Stimulated activated CD4-positive, alpha-beta T cell treated with anti-CD3 and anti-CD28 coated beads, Interleukin-4, amount 100 ng/mL, for 1 hour (primary cell): ENCODE measurements at regions not wholly inside any gene's neighbourhood (a gene's known extent, or its start where the extent isn't known, plus 50 kb on each side); places are given as distances from the start of the nearest gene placed in this dataset.

Experiments
- DNase-seq: peaks from one replicate; pipeline ENCODE4 v3.0.0-alpha.2; 2020

DNA sequence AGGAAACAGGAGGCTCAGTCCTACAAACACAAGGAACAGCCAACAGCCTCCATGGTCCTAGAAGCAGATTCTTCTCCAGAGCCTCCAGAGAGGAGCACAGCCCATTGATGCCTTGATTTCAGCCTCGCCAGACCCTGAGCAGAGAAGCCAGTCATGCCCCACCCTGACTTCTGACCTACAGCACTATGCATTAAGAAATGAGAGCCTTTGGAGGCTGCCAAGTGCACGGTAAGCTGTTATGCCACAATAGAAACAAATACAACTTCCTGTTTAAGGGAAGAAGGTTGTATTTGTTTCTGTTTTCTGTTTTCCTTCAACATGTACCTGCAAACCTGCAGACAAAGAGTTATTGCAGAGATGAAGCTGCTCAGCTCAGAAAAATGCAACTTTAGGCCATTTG is 181.3 kb upstream of the AGAP1 start:
- no peak for DNase-seq

DNA sequence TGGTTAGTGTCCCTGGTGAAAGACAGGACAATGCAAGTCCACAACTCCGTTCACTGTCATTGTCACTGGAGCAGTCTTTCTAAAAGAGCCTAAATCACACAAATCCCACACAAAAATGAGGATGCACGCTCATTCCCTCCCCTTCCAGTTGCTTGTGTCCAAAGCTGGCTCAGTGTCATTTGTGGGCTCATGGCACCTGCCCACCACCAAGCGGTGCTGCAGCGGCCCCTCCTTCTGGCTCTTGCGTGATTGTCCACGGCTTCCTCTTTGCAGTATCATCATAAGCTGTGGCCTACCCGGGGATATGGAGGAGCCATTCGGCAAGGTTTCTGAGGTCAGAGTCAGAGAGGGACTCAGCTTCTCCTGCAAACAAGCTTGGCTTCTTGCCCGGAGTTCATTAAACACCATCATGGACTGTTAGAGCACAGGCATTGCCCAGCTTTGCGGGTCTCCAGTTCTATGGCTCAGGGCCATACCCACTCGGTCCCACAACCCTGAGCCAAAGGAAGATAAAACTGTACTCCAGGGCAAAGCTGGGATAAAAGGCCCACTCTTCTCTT is 179.4 kb upstream of the AGAP1 start:
- DNase-seq, result no peak

GRCh38 chr2:235319095-235319494 is 174.7 kb upstream of the AGAP1 start:
- no peak for DNase-seq

GRCh38 chr2:235320326-235320725 is 173.5 kb upstream of the AGAP1 start:
- DNase-seq, result no peak

DNA sequence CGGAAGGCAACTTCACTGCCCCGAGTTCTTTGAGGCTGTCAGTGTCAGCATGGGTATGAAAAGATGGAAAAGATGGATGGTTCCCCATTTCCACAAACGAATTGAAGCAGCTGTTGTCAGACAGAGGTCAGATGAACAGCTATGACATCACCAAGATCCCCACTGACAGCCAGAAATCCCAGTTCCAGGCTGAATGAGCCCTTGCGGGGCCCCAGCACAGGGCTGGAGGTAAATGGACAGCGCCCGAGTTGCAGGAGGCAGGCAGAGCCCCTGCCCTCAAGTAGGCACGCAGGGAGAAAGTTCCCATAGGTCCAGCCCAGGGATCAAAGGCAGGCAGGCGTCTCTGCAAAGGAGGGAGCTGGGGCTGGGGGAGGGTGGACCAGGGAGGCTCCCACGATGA is 169.5 kb upstream of the AGAP1 start:
- no peak for DNase-seq

- no peak for DNase-seq
Observed at GRCh38 chr2:235325151-235325550, 168.7 kb upstream of the AGAP1 start.

DNA sequence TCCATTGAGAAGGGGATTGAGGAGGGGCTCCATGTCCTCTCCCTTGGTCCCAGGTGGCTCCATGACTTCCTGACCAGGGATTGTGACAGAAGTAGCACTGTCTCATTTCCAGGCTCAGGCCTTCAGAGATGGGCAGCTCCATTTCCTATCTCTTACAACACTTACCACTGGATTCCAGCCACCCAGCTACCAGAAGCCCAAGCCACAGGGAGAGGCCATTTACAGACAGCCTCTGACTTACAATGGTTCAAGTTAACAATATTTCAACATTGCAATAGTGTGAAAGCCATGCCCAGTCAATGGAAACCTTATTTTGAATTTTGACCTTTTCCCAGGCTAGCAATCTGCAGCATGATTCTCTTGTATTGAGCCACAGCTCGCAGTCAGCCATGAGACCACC is 164.9 kb upstream of the AGAP1 start:
- DNase-seq, result no peak

- DNase-seq, result no peak
Observed at GRCh38 chr2:235330775-235331451, 162.9 kb upstream of the AGAP1 start.

DNA sequence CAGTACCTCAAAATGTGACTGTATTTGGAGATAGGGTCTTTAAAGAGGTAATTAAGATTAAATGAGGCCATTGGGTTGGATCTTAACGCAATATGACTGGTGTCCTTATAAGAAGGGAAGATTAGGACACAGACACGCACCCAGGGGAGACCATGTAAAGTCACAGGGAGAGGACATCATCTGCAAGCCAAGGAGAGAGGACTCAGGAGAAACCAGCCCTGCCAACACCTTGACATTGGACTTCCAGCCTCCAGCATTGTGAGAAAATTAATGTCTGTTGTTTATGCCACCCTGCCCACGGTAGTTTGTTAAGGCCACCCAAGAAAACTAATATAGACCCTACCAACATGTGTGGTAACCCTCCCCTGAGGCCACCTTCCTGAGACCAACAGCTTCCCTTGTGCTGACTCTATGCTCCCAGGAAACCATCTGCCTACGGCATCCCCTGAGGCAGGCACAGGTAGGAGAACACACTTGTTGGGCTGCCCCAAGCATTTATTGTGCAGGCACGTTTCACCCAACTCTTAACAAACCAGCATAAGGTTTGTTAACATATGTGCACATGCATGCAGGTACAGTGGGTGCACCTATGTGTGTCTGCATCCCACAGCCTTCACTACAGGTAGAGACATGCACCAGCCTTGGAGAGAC is 161.5 kb upstream of the AGAP1 start:
- DNase-seq, result no peak

DNA sequence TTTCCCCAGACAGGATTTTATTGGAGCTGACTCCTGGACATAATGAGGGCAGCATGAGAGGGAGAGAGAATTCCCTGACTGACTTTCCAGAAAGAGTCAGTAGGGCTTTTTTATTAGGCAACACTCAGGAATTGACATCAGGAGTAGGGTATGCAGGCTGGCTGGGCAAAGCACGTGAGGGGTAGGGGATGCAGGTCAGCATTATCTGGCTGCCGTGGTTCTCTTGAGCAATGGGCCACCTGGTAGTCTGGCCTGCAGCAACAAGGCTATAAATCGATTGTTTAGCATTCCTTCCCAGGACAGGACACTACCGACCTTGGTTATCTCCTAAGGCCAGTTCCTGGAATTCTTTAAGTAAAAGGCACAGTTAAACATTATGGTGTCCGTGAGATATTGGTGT is 160.8 kb upstream of the AGAP1 start:
- no peak for DNase-seq

GRCh38 chr2:235334179-235334578 is 159.7 kb upstream of the AGAP1 start:
- no peak for DNase-seq

GRCh38 chr2:235343156-235343774 is 150.6 kb upstream of the AGAP1 start:
- no peak for DNase-seq

GRCh38 chr2:235343869-235344268 is 150.0 kb upstream of the AGAP1 start:
- no peak for DNase-seq

- no peak for DNase-seq
Observed at GRCh38 chr2:235345745-235346144, 148.1 kb upstream of the AGAP1 start.

GRCh38 chr2:235347691-235348090 is 146.2 kb upstream of the AGAP1 start:
- no peak for DNase-seq

DNA sequence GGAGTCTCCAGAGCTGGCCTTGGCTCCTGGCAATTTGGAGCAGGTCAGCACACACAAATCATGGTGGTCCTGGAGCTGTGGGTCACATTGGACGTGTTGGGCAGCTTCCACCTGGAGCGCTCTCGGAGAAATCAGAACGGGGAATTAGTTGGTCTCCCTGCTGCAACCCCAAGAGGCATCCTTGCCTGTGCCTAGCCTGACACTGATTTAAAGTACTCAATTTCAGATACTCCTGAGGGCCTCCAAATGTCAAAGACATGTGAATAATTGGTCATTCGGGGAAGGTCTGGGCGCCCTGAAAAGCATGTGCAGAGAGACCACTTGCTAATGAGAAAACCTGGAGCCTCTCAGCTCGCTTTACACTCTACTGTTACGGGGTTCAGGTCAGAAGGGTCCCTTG is 145.5 kb upstream of the AGAP1 start:
- no peak for DNase-seq

- no peak for DNase-seq
Observed at GRCh38 chr2:235350234-235350633, 143.6 kb upstream of the AGAP1 start.

DNA sequence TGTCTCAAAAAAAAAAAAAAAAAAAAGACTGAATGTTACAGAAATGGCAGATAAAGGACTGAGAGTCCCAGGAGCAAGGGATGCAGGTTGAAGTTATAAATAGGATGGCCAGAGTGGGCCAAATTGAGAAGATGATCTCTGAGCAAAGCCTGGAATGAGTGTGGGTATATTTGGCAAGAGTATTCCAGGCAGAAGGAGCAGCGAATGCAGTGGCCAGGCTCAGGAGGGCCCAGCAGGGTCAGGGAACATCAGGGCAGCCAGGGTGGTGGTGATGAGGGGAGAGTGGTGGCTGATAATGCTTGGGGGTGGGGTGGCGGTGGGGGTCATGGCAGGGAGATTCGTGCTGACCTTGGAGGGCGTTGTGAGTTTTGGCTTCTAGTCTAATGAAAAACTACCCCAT is 141.3 kb upstream of the AGAP1 start:
- DNase-seq, result no peak

DNA sequence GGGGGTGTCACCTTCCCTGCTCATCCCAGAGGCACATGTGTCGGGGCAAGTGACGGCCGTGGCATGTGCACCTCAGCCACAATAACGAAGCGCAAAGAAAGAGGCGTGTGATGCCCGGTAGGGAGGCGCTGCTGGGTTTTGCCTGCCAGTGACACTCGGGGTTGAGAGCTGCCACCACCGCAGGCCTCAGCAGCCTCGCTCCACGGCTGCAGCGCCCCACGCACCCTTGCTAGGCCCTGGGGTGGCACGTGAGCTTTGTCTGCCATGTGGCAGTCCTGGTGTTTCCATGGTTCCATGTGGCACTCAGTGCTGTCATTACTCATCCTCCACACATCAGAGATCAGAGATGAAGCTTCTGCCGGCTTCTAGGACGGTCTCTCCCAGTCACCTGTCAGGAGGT is 136.0 kb upstream of the AGAP1 start:
- no peak for DNase-seq

DNA sequence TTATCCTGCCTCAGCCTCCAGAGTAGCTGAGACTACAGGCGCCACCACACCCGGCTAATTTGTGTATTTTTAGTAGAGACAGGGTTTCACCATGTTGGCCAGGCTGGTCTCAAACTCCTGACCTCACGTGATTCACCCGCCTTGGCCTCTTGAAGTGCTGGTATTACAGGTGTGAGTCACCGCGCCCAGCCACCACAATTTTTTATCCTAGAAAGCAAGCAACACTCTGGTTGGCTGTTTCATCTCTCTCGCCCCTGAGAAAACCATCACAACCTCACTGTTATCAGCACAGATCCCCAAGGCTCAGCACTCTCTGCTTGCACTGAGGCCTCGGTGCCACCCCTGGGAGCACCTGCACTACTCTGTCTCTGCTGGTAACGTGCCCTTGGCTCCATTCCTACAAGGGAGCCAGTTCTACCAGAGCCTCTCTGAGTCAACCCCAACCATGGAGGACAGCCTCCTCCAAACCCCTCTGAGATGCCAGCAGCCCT is 134.8 kb upstream of the AGAP1 start:
- no peak for DNase-seq

- no peak for DNase-seq
Observed at GRCh38 chr2:235360446-235360845, 133.4 kb upstream of the AGAP1 start.

- DNase-seq, result no peak
Observed at GRCh38 chr2:235365743-235366142, 128.1 kb upstream of the AGAP1 start.

DNA sequence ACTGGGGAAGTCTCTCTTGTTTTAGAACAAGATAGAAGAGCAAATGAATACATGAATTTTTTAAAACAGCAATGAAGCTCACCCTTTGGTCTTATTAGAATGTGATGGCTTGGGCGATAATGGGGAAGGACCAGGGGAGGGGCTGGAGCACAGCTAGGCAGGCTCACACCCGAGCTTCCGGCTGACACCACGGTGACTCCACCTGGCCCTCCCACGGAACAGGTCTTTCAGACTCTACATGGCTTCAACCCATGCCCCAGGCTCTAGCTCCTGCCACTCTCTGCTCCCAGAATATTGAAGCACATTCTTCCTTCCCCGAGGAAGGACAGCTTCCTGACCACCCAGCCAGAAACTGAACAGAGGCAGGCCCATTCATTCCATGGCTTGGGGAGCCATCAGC is 127.5 kb upstream of the AGAP1 start:
- no peak for DNase-seq

GRCh38 chr2:235366807-235367206 is 127.0 kb upstream of the AGAP1 start:
- DNase-seq, result no peak
